Peyer's patch (tissue), 4 donors: ENCODE measurements at regions not wholly inside any gene's neighbourhood (a gene's known extent, or its start where the extent isn't known, plus 50 kb on each side); places are given as distances from the start of the nearest gene placed in this dataset.
"Not testable (repeated sequence)": the region's sequence is repeated elsewhere in the genome, so short reads cannot be mapped to it uniquely, and the experiment has no call there.

Experiments used
- DNase-seq, 3 donors: peaks; one replicate each; pipeline ENCODE4 v3.0.0-alpha.2; 2017 to 2019
- H3K27ac ChIP-seq, 4 donors: fragments of 200-600 bp; sonication (generic); one replicate each; pipeline ENCODE4 v1.5.1; 2016 to 2019
- H3K27me3 ChIP-seq, 2 donors: fragments of 200-600 bp; sonication (generic); one replicate each; pipeline ENCODE4 v1.5.1; 2019
- H3K36me3 ChIP-seq, 3 donors: fragments of 200-600 bp; sonication (generic); one replicate each; pipeline ENCODE4 v1.5.1; 2016 to 2019
- H3K4me1 ChIP-seq, 4 donors: fragments of 200-600 bp; sonication (generic); one replicate each; pipeline ENCODE4 v1.5.1; 2016 to 2019
- H3K4me3 ChIP-seq, 4 donors: fragments of 200-600 bp; sonication (generic); 1 replicate in 3 of 4; 2 replicates in 1 of 4; pipeline ENCODE4 v1.5.1; 2016 to 2019; ENCODE audit warnings: mild to moderate bottlenecking in 1 of 4
- H3K9me3 ChIP-seq, 4 donors: fragments of 200-600 bp; sonication (generic); one replicate each; pipeline ENCODE4 v1.5.1; 2016 to 2019; ENCODE audit warnings: mild to moderate bottlenecking in 1 of 4
- POLR2A ChIP-seq, 2 donors: fragments of 450-650 bp; IDR thresholded peaks; one replicate each; pipeline ENCODE4 v1.5.1; 2017; ENCODE audit warnings: antibody characterized with exemption in 2 of 2, mild to moderate bottlenecking in 2 of 2, moderate library complexity in 2 of 2
- TF ChIP-seq, protein P1 (sequence below), 6 experiments: fragments of 450-650 bp in 4 of 6; fragments of 200-600 bp in 2 of 6; sonication (generic) in 1 of 6; IDR thresholded peaks; one replicate each; pipeline ENCODE4 v1.5.1; 2017 to 2019; ENCODE audit warnings: antibody characterized with exemption in 6 of 6, mild to moderate bottlenecking in 3 of 6, moderate library complexity in 1 of 6

DNA sequence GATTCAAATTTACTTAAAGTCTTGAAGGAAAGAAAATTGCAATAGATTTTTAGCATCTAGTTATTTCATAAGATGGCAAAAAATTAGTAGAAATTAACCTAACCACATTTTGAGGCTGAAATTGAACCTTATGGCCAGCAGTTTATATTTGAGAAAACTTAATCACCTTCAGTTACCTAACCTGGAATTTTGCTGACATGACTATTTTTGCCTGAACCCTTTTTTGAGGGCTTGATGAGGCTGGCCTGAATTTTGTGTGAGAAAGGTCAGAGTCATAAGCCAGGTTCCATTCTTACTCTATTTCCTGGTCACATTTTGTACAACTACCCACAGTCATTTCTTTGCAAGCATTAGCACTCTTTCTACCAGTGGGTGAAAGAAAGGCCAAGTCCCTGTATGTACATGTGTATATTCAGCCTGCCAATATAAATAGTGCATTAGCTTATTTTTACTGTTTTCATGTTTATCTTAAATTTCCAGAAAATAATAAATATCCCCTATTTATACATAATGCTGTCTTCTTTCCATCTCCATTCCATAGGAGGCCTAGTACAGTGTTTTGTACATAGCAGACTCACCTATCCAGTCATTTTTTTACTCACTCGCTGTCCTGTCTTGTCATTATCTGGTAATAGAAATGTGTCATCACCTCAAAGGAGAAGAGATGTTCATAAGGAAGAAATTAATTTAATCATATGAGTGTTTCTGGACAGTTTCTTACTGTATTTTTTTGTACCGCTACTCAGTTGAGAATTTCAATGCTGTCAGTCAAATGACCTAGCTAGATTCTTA is 108.4 kb upstream of the SGCD start:
- Histone ChIP-seq H3K27ac (no peak overlapping the region), H3K27me3 (no peaks in the 10 kb centered on the region), H3K36me3 (no peaks in the 10 kb centered on the region), H3K9me3 (no peaks in the 10 kb centered on the region), H3K4me1 (no peaks in the 10 kb centered on the region), H3K4me3 (no peak overlapping the region)
- no peak for DNase-seq
- TF ChIP-seq, protein P1, sequence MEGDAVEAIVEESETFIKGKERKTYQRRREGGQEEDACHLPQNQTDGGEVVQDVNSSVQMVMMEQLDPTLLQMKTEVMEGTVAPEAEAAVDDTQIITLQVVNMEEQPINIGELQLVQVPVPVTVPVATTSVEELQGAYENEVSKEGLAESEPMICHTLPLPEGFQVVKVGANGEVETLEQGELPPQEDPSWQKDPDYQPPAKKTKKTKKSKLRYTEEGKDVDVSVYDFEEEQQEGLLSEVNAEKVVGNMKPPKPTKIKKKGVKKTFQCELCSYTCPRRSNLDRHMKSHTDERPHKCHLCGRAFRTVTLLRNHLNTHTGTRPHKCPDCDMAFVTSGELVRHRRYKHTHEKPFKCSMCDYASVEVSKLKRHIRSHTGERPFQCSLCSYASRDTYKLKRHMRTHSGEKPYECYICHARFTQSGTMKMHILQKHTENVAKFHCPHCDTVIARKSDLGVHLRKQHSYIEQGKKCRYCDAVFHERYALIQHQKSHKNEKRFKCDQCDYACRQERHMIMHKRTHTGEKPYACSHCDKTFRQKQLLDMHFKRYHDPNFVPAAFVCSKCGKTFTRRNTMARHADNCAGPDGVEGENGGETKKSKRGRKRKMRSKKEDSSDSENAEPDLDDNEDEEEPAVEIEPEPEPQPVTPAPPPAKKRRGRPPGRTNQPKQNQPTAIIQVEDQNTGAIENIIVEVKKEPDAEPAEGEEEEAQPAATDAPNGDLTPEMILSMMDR (IDR thresholded peaks at IDR 0.05): no peak
- TF ChIP-seq POLR2A (IDR thresholded peaks at IDR 0.05): no peak

DNA sequence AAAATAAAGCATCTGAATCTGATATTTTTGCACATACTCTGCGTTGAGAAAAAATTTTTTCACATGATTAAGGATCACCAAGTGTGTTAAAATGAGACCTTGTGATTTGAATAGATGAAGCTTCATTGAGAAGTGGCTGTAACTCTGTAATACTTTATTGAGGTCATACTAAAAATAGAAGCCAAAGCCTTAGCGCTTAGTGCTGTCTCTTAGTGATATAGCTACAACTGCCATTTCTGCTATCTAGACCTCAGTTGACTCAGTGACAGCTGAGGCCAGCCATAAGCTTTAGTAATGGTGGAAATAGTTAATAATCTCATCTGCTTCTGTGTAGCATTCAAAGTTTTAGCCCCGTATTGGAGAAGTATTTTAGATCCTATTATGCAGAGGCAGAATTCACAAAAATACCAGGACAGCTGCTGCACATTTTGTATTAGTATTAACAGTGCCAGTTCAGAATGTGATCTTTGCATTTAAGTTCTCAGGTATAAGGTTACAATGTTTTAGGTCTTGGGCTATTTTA is 107.4 kb upstream of the SGCD start:
- no peak for DNase-seq
- Histone ChIP-seq H3K27ac (no peak overlapping the region), H3K27me3 (no peaks in the 10 kb centered on the region), H3K36me3 (no peaks in the 10 kb centered on the region), H3K4me3 (no peak overlapping the region), H3K9me3 (no peaks in the 10 kb centered on the region), H3K4me1 (no peaks in the 10 kb centered on the region)
- TF ChIP-seq, protein P1 (IDR thresholded peaks at IDR 0.05): no peak
- TF ChIP-seq POLR2A (IDR thresholded peaks at IDR 0.05): no peak

DNA sequence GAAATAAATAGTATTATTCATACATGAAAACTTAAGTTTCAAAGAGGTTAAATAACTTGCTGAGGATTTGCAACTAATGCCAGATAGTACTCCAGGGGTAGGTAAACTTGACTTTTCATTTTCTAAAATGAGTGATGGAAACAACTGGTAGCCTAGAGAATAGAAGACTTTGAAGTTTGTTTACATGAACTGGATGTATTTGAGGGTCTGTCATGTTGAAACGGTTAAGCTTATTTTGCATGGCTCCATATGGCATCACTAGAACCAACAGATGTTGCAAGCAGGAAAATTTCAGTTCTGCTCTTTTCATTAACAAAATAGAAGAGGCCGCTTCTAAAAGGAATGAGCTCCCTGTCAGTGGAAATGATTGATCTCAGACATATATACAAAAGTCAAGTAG is 105.1 kb upstream of the SGCD start:
- H3K9me3 ChIP-seq: no peaks in the 10 kb centered on the region
- no peaks in the 10 kb centered on the region for H3K36me3 ChIP-seq
- no peaks in the 10 kb centered on the region for H3K27me3 ChIP-seq
- H3K27ac ChIP-seq: no peak overlapping the region
- no peak overlapping the region for H3K4me3 ChIP-seq
- no peak for TF ChIP-seq POLR2A (IDR thresholded peaks at IDR 0.05)
- TF ChIP-seq, protein P1 (IDR thresholded peaks at IDR 0.05): no peak
- no peak for DNase-seq
- H3K4me1 ChIP-seq: no peaks in the 10 kb centered on the region

DNA sequence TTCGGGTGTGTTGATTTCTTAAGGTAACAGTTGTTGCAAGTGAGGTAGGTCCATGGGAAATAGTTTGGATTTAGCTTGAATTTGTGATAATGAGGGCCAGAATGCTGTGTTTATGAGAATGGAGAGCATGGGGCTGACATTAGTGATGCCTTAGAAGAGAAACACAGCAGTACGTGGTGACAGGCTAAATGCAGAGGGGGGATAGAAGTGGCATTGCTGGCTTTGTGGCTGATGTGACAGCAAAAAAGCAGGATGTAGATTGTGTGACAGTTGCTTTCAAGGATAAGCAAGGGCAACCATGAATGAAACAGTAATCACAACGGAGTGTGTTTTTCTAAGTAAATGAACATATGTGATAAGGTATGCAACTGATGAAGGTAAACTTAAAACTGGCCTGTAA is 103.4 kb upstream of the SGCD start:
- Histone ChIP-seq H3K27me3 (no peaks in the 10 kb centered on the region), H3K27ac (no peak overlapping the region), H3K4me3 (no peak overlapping the region), H3K36me3 (no peaks in the 10 kb centered on the region), H3K4me1 (no peaks in the 10 kb centered on the region), H3K9me3 (no peaks in the 10 kb centered on the region)
- DNase-seq: no peak
- no peak for TF ChIP-seq POLR2A (IDR thresholded peaks at IDR 0.05)
- TF ChIP-seq, protein P1 (IDR thresholded peaks at IDR 0.05): no peak

DNA sequence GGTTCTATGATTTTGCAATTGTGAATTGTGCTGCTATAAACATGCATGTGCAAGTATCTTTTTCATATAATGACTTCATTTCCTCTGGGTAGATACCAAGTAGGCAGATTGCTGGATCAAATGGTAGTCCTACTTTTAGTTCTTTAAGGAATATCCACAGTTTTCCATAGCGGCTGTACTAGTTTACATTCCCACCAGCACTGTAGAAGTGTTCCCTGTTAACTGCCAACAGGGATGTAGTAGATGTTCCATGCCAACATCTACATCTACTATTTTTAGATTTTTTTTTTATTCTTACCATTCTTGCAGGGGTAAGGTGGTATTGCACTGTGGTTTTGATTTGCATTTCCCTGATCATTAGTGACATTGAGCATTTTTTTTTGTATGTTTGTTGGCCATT is 100.5 kb upstream of the SGCD start:
- not testable (repeated sequence) for H3K9me3 ChIP-seq, DNase-seq, H3K27me3 ChIP-seq, H3K27ac ChIP-seq, H3K36me3 ChIP-seq, H3K4me1 ChIP-seq, H3K4me3 ChIP-seq

DNA sequence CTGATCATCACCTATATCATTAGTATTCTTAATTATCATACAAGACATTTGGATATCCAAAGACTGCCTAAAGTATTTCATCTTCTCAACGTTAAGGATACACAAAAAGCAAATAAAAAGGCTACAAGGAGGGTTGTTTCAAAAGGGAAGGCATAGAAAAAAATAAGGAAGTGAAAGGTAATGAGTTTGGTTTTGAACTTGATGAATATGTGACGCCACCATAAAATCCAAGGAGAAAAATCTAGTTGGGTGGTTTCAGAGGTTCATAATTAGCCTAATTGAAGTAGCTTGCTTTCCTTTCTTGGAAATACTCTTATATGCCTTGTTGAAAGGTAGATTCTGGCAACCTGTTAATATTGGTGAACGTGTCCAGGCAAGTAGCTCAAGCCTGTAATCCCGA is 96.1 kb upstream of the SGCD start:
- H3K9me3 ChIP-seq: no peaks in the 10 kb centered on the region
- H3K4me1 ChIP-seq: no peaks in the 10 kb centered on the region
- no peak overlapping the region for H3K4me3 ChIP-seq
- no peak for DNase-seq
- H3K36me3 ChIP-seq: no peaks in the 10 kb centered on the region
- TF ChIP-seq POLR2A (IDR thresholded peaks at IDR 0.05): no peak
- TF ChIP-seq, protein P1 (IDR thresholded peaks at IDR 0.05): no peak
- no peaks in the 10 kb centered on the region for H3K27me3 ChIP-seq
- H3K27ac ChIP-seq: no peak overlapping the region
